ENCODE measurements at regions not wholly inside any gene's neighbourhood (a gene's known extent, or its start where the extent isn't known, plus 50 kb on each side); places are given as distances from the start of the nearest gene placed in this dataset.

GRCh38 chr4:23036921-23037495 lies 344.3 kb downstream of the GBA3 start:
- TF ChIP-seq CTCF (IDR thresholded peaks at IDR 0.05; ENCODE audit: low read depth, low read length, poor library complexity, severe bottlenecking): no peak
- TF ChIP-seq EZH2phosphoT487 (IDR thresholded peaks at IDR 0.05; ENCODE audit: borderline replicate concordance, low read length): no peak
